ENCODE measurements at regions not wholly inside any gene's neighbourhood (a gene's known extent, or its start where the extent isn't known, plus 50 kb on each side); places are given as distances from the start of the nearest gene placed in this dataset.

GRCh38 chr13:29956853-29957252 lies 106.4 kb upstream of the UBL3 start:
- Histone ChIP-seq H3K79me2 (replicated peaks; ENCODE audit: insufficient read depth) (no peaks in the 10 kb centered on the region), H2AFZ (peak overlapping the region; percentile 86), H3K4me3 (no peak overlapping the region), H3K27me3 (ENCODE audit: insufficient read depth) (no peaks in the 10 kb centered on the region), H3F3A (replicated peaks; ENCODE audit: low read depth) (no peaks in the 10 kb centered on the region), H3K4me1 (ENCODE audit: insufficient read depth) (peaks cover 33% of the 10 kb centered on the region), H3K9me2 (ENCODE audit: insufficient read depth) (peaks cover 4% of the 10 kb centered on the region; the same call in 1 of the 2 replicates), H3K4me2 (peak overlapping the region; percentile 13), H3K36me3 (ENCODE audit: insufficient read depth) (no peaks in the 10 kb centered on the region; the same call in 1 of the 2 replicates), H3K27ac (ENCODE audit: low read depth) (no peak overlapping the region), H4K20me1 (replicated peaks; ENCODE audit: insufficient read depth) (no peaks in the 10 kb centered on the region)
- Mint-ChIP-seq H3K36me3 (ENCODE audit: low read depth) (no peaks in the 10 kb centered on the region), H3K27me3 (ENCODE audit: insufficient read depth, low read depth, poor library complexity) (peaks cover 2% of the 10 kb centered on the region), H3K4me1 (peaks cover 43% of the 10 kb centered on the region), H3K4me3 (no peak overlapping the region), H3K27ac (no peak overlapping the region), H3K9me3 (no peaks in the 10 kb centered on the region)
- TF ChIP-seq POLR2AphosphoS5 (IDR thresholded peaks at IDR 0.05; ENCODE audit: low read depth) (no peak), CTCF (conservative IDR thresholded peaks at IDR 0.05; ENCODE audit: low read depth in 2 of 2) (no peak), ZNF331 (CRISPR knock-in tag; IDR thresholded peaks at IDR 0.05; ENCODE audit: low read depth) (no peak), ETS1 (IDR thresholded peaks at IDR 0.05) (no peak), EZH2phosphoT487 (IDR thresholded peaks at IDR 0.05; ENCODE audit: unreplicated experiment) (no peak)
- no peak for DNase-seq (ENCODE audit: low spot score)
- peak; percentile 22; the same call in 1 of the 3 replicates for ATAC-seq

GRCh38 chr13:29955137-29955650 lies 104.8 kb upstream of the UBL3 start:
- H3K79me2 ChIP-seq (replicated peaks; ENCODE audit: insufficient read depth) = no peaks in the 10 kb centered on the region
- Mint-ChIP-seq H3K4me3 (no peak overlapping the region), H3K36me3 (ENCODE audit: low read depth) (no peaks in the 10 kb centered on the region), H3K27me3 (ENCODE audit: insufficient read depth, low read depth, poor library complexity) (peaks cover 4% of the 10 kb centered on the region), H3K4me1 (peaks cover 39% of the 10 kb centered on the region), H3K27ac (no peak overlapping the region), H3K9me3 (no peaks in the 10 kb centered on the region)
- peaks cover 4% of the 10 kb centered on the region; the same call in 1 of the 2 replicates for H3K9me2 ChIP-seq (ENCODE audit: insufficient read depth)
- ATAC-seq (no peak), DNase-seq (ENCODE audit: low spot score) (no peak)
- no peaks in the 10 kb centered on the region; the same call in 1 of the 2 replicates for H3K36me3 ChIP-seq (ENCODE audit: insufficient read depth)
- no peak overlapping the region for H3K27ac ChIP-seq (ENCODE audit: low read depth)
- no peak overlapping the region for H3K4me2 ChIP-seq
- TF ChIP-seq CTCF (conservative IDR thresholded peaks at IDR 0.05; ENCODE audit: low read depth in 2 of 2) (peak in 1 of 2 experiments; percentile 17; a peak in 1 of 4 replicates), ZNF331 (CRISPR knock-in tag; IDR thresholded peaks at IDR 0.05; ENCODE audit: low read depth) (no peak)
- H3K27me3 ChIP-seq (ENCODE audit: insufficient read depth) = no peaks in the 10 kb centered on the region
- H3K4me1 ChIP-seq (ENCODE audit: insufficient read depth) = peaks cover 33% of the 10 kb centered on the region
- no peak overlapping the region for H3K4me3 ChIP-seq
- H3F3A ChIP-seq (replicated peaks; ENCODE audit: low read depth) = no peaks in the 10 kb centered on the region
- H4K20me1 ChIP-seq (replicated peaks; ENCODE audit: insufficient read depth) = no peaks in the 10 kb centered on the region
- H2AFZ ChIP-seq = peak overlapping the region; percentile 56; the same call in 1 of the 2 replicates

All from GM23338 (cell line).